Neural cell (in vitro differentiated cells): ENCODE measurements at regions not wholly inside any gene's neighbourhood (a gene's known extent, or its start where the extent isn't known, plus 50 kb on each side); places are given as distances from the start of the nearest gene placed in this dataset.

Experiments used
- CTCF ChIP-seq: fragments of 450-650 bp; IDR thresholded peaks from 2 replicates; pipeline ENCODE4 v1.5.1; 2014; ENCODE audit warnings: antibody characterized with exemption, mild to moderate bottlenecking, moderate library complexity; ENCODE audit not compliant: poor library complexity, severe bottlenecking
- EP300 ChIP-seq: fragments of 450-650 bp; conservative IDR thresholded peaks from 2 replicates; pipeline ENCODE4 v1.6.1; 2014; ENCODE audit warnings: antibody characterized with exemption, mild to moderate bottlenecking, moderate library complexity; ENCODE audit not compliant: poor library complexity, severe bottlenecking
- EZH2 ChIP-seq: fragments of 200-600, 300-800 bp; shearing (Covaris generic), sonication (generic); IDR thresholded peaks from 2 replicates; pipeline ENCODE4 v1.6.1; 2014; ENCODE audit warnings: antibody characterized with exemption, low read length, borderline replicate concordance, mild to moderate bottlenecking; ENCODE audit not compliant: insufficient read depth, poor library complexity, severe bottlenecking
- MXI1 ChIP-seq: fragments of 450-650 bp; conservative IDR thresholded peaks from 2 replicates; pipeline ENCODE4 v1.6.1; 2014; ENCODE audit warnings: antibody characterized with exemption, mild to moderate bottlenecking; ENCODE audit not compliant: poor library complexity, severe bottlenecking
- POLR2AphosphoS5 ChIP-seq: IDR thresholded peaks from 2 replicates; pipeline ENCODE4 v1.6.1; 2012
- RAD21 ChIP-seq: fragments of 450-650 bp; conservative IDR thresholded peaks from 2 replicates; pipeline ENCODE4 v1.6.1; 2014; ENCODE audit warnings: antibody characterized with exemption, mild to moderate bottlenecking, moderate library complexity
- REST ChIP-seq: IDR thresholded peaks from 2 replicates; pipeline ENCODE4 v1.6.1; 2012; ENCODE audit warnings: borderline replicate concordance
- TAF1 ChIP-seq: IDR thresholded peaks from 2 replicates; pipeline ENCODE4 v1.6.1; 2012; ENCODE audit warnings: low read depth

- no peak for TF ChIP-seq CTCF
- no peak for TF ChIP-seq MXI1
- TF ChIP-seq REST = no peak
- no peak for TF ChIP-seq EZH2
- no peak for TF ChIP-seq EP300
- no peak for TF ChIP-seq RAD21
- TF ChIP-seq POLR2AphosphoS5 = no peak
- TF ChIP-seq TAF1 = no peak
Measured at GRCh38 chr6:113496166-113496565, 361.0 kb upstream of the MARCKS start.
